ENCODE measurements at regions not wholly inside any gene's neighbourhood (a gene's known extent, or its start where the extent isn't known, plus 50 kb on each side); places are given as distances from the start of the nearest gene placed in this dataset.

- no peak for DNase-seq (ENCODE audit: extremely low read depth, low read depth)
- no peak for TF ChIP-seq CTCF (IDR thresholded peaks at IDR 0.05; ENCODE audit: low read depth, low read length)
Observed at GRCh38 chr7:41063116-41063515, 639.8 kb downstream of the INHBA start.

- TF ChIP-seq CTCF (IDR thresholded peaks at IDR 0.05; ENCODE audit: low read depth, low read length): no peak
- no peak for DNase-seq (ENCODE audit: extremely low read depth, low read depth)
Observed at GRCh38 chr7:41060796-41061195, 642.1 kb downstream of the INHBA start.

- TF ChIP-seq CTCF (IDR thresholded peaks at IDR 0.05; ENCODE audit: low read depth, low read length): no peak
- no peak for DNase-seq (ENCODE audit: extremely low read depth, low read depth)
Observed at GRCh38 chr7:41059796-41060195, 643.1 kb downstream of the INHBA start.

GRCh38 chr7:41058986-41059741 lies 643.7 kb downstream of the INHBA start:
- TF ChIP-seq CTCF (IDR thresholded peaks at IDR 0.05; ENCODE audit: low read depth, low read length): no peak
- no peak for DNase-seq (ENCODE audit: extremely low read depth, low read depth)

- no peak for TF ChIP-seq CTCF (IDR thresholded peaks at IDR 0.05; ENCODE audit: low read depth, low read length)
- no peak for DNase-seq (ENCODE audit: extremely low read depth, low read depth)
Observed at GRCh38 chr7:41054960-41055661, 647.8 kb downstream of the INHBA start.

GRCh38 chr7:41053820-41054219 lies 649.1 kb downstream of the INHBA start:
- DNase-seq (ENCODE audit: extremely low read depth, low read depth): no peak
- TF ChIP-seq CTCF (IDR thresholded peaks at IDR 0.05; ENCODE audit: low read depth, low read length): no peak

- no peak for DNase-seq (ENCODE audit: extremely low read depth, low read depth)
- no peak for TF ChIP-seq CTCF (IDR thresholded peaks at IDR 0.05; ENCODE audit: low read depth, low read length)
Observed at GRCh38 chr7:41052736-41053135, 650.2 kb downstream of the INHBA start.
